ENCODE measurements at regions not wholly inside any gene's neighbourhood (a gene's known extent, or its start where the extent isn't known, plus 50 kb on each side); places are given as distances from the start of the nearest gene placed in this dataset.

DNA sequence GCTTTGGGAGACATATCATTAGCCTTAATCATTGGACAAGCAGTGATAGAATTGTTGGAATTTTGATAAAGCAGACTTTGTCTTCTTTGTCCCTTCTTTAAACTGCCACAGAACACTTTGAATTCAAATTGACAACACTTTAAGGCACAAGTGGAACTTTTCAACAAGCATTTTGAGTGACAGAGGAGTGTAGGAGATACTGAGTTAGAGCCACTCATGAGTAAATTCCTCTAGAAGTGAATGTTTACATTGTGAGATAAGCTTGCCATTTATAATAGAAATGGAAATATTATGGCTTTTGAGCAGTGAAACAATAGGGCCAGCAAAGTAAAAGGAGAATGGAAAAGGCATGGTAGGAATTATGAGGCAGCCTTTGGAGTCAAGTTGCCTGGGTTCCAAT is 515.8 kb downstream of the SLITRK6 start:
- TF ChIP-seq CTCF (IDR thresholded peaks at IDR 0.05) (no peak), POLR2A (IDR thresholded peaks at IDR 0.05) (no peak)

Data from esophagus squamous epithelium (tissue), 4 donors.